Stomach (tissue), 4 donors: ENCODE measurements at regions not wholly inside any gene's neighbourhood (a gene's known extent, or its start where the extent isn't known, plus 50 kb on each side); places are given as distances from the start of the nearest gene placed in this dataset.
"Not testable (repeated sequence)": the region's sequence is repeated elsewhere in the genome, so short reads cannot be mapped to it uniquely, and the experiment has no call there.

Experiments used
- EP300 ChIP-seq: sonication (generic); formaldehyde crosslinking; IDR thresholded peaks from one replicate; pipeline ENCODE4 v1.6.1; 2017; ENCODE audit warnings: antibody characterized with exemption
- POLR2A ChIP-seq, 4 donors: fragments of 450-650 bp; IDR thresholded peaks; one replicate each; pipeline ENCODE4 v1.6.1; 2016; ENCODE audit warnings: antibody characterized with exemption in 4 of 4, control low read depth in 2 of 4, mild to moderate bottlenecking in 1 of 4, moderate library complexity in 1 of 4
- POLR2AphosphoS5 ChIP-seq, 3 donors: sonication (generic); formaldehyde crosslinking; IDR thresholded peaks; one replicate each; pipeline ENCODE4 v1.6.1; 2016; ENCODE audit warnings: antibody characterized with exemption in 3 of 3
- TF ChIP-seq, protein P1 (sequence below), 7 experiments: fragments of 450-650 bp in 4 of 7; fragments of 200-600 bp in 3 of 7; sonication (generic) in 3 of 7; IDR thresholded peaks; one replicate each; pipeline ENCODE4 v1.5.1; 2016 to 2019; ENCODE audit warnings: antibody characterized with exemption in 7 of 7, control low read depth in 2 of 7, mild to moderate bottlenecking in 1 of 7

DNA sequence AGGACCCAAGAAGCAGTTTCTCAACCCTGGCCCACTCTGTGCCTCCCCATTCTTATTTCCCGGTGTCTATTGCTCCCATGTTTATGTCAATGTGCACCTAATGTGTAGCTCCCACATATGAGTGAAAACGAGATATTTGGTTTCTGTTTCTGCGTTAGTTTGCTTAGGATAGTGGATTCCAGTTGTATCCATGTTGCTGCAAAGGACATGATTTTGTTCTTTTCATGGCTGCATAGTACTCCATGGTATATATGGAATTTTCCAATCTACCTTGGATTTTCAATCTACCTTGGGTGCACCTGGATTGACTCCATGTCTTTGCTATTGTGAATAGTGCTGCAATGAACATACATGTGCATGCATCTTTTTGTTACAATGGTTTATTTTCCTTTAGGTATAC lies 119.8 kb upstream of the CTSV start:
- TF ChIP-seq, protein P1, sequence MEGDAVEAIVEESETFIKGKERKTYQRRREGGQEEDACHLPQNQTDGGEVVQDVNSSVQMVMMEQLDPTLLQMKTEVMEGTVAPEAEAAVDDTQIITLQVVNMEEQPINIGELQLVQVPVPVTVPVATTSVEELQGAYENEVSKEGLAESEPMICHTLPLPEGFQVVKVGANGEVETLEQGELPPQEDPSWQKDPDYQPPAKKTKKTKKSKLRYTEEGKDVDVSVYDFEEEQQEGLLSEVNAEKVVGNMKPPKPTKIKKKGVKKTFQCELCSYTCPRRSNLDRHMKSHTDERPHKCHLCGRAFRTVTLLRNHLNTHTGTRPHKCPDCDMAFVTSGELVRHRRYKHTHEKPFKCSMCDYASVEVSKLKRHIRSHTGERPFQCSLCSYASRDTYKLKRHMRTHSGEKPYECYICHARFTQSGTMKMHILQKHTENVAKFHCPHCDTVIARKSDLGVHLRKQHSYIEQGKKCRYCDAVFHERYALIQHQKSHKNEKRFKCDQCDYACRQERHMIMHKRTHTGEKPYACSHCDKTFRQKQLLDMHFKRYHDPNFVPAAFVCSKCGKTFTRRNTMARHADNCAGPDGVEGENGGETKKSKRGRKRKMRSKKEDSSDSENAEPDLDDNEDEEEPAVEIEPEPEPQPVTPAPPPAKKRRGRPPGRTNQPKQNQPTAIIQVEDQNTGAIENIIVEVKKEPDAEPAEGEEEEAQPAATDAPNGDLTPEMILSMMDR (IDR thresholded peaks at IDR 0.05), result not testable (repeated sequence)
- not testable (repeated sequence) for TF ChIP-seq POLR2A (IDR thresholded peaks at IDR 0.05); EP300; POLR2AphosphoS5 (IDR thresholded peaks at IDR 0.05)
